ENCODE measurements at regions not wholly inside any gene's neighbourhood (a gene's known extent, or its start where the extent isn't known, plus 50 kb on each side); places are given as distances from the start of the nearest gene placed in this dataset.
"Not testable (repeated sequence)": the region's sequence is repeated elsewhere in the genome, so short reads cannot be mapped to it uniquely, and the experiment has no call there.

- DNase-seq (ENCODE audit: insufficient read length, low spot score): no peak
- no peak for FAIRE-seq
Measured at GRCh38 chr1:14367451-14367850, 231.0 kb upstream of the KAZN start.

- FAIRE-seq (no peak), DNase-seq (ENCODE audit: insufficient read length, low spot score) (no peak)
Measured at GRCh38 chr1:14369526-14370213, 228.8 kb upstream of the KAZN start.

GRCh38 chr1:14371771-14372497 is 226.6 kb upstream of the KAZN start:
- DNase-seq (ENCODE audit: insufficient read length, low spot score): no peak

GRCh38 chr1:14372526-14372925 is 226.0 kb upstream of the KAZN start:
- no peak for DNase-seq (ENCODE audit: insufficient read length, low spot score)
- no peak for FAIRE-seq

More at GRCh38 chr1:14371771-14372497, 226.6 kb upstream of the KAZN start:
- FAIRE-seq: no peak

- FAIRE-seq: no peak
- no peak for DNase-seq (ENCODE audit: insufficient read length, low spot score)
Measured at GRCh38 chr1:14373081-14373758, 225.3 kb upstream of the KAZN start.

- DNase-seq (ENCODE audit: insufficient read length, low spot score): no peak
- FAIRE-seq: no peak
Measured at GRCh38 chr1:14375226-14375625, 223.3 kb upstream of the KAZN start.

GRCh38 chr1:14377386-14377785 is 221.1 kb upstream of the KAZN start:
- FAIRE-seq: no peak

GRCh38 chr1:14380408-14380807 is 218.1 kb upstream of the KAZN start:
- FAIRE-seq: no peak
- DNase-seq (ENCODE audit: insufficient read length, low spot score): no peak

More at GRCh38 chr1:14377386-14377785, 221.1 kb upstream of the KAZN start:
- no peak for DNase-seq (ENCODE audit: insufficient read length, low spot score)

GRCh38 chr1:14390816-14391215 is 207.7 kb upstream of the KAZN start:
- no peak for FAIRE-seq
- DNase-seq (ENCODE audit: insufficient read length, low spot score): no peak

GRCh38 chr1:14392161-14392858 is 206.2 kb upstream of the KAZN start:
- DNase-seq (ENCODE audit: insufficient read length, low spot score): no peak
- FAIRE-seq: no peak

GRCh38 chr1:14392859-14393365 is 205.6 kb upstream of the KAZN start:
- DNase-seq (ENCODE audit: insufficient read length, low spot score) (no peak), FAIRE-seq (no peak)

GRCh38 chr1:14396100-14396499 is 202.4 kb upstream of the KAZN start:
- no peak for DNase-seq (ENCODE audit: insufficient read length, low spot score)
- FAIRE-seq: no peak

- DNase-seq (ENCODE audit: insufficient read length, low spot score) (no peak), FAIRE-seq (no peak)
Measured at GRCh38 chr1:14403961-14404645, 194.4 kb upstream of the KAZN start.

GRCh38 chr1:14404862-14405301 is 193.6 kb upstream of the KAZN start:
- DNase-seq (ENCODE audit: insufficient read length, low spot score) (no peak), FAIRE-seq (no peak)

- no peak for DNase-seq (ENCODE audit: insufficient read length, low spot score)
- FAIRE-seq: no peak
Measured at GRCh38 chr1:14412235-14412634, 186.2 kb upstream of the KAZN start.

GRCh38 chr1:14413819-14414490 is 184.5 kb upstream of the KAZN start:
- DNase-seq (ENCODE audit: insufficient read length, low spot score) (no peak), FAIRE-seq (no peak)

- DNase-seq (ENCODE audit: insufficient read length, low spot score): no peak
- FAIRE-seq: no peak
Measured at GRCh38 chr1:14415396-14415795, 183.1 kb upstream of the KAZN start.

- not testable (repeated sequence) for FAIRE-seq; DNase-seq (ENCODE audit: insufficient read length, low spot score)
Measured at GRCh38 chr1:14419778-14420218, 178.7 kb upstream of the KAZN start.

- DNase-seq (ENCODE audit: insufficient read length, low spot score) (no peak), FAIRE-seq (no peak)
Measured at GRCh38 chr1:14420686-14421085, 177.8 kb upstream of the KAZN start.

All from GM19239 (cell line).